NB4 (cell line): ENCODE measurements at regions not wholly inside any gene's neighbourhood (a gene's known extent, or its start where the extent isn't known, plus 50 kb on each side); places are given as distances from the start of the nearest gene placed in this dataset.

ENCODE experiments used
- DNase-seq: peaks from one replicate; pipeline ENCODE4 v3.0.0; 2010; ENCODE audit warnings: low read depth
- H3K4me3 ChIP-seq: one replicate; pipeline ENCODE4 v1.5.1; 2011; ENCODE audit warnings: mild to moderate bottlenecking, low read depth, low read length, moderate library complexity
- CTCF ChIP-seq: IDR thresholded peaks from one replicate; pipeline ENCODE4 v1.5.1; 2012; ENCODE audit warnings: low read depth, low read length
- MYC ChIP-seq: IDR thresholded peaks from 2 replicates; pipeline ENCODE4 v1.6.1; 2011; ENCODE audit warnings: low read depth, low read length
- POLR2A ChIP-seq: IDR thresholded peaks from 2 replicates; pipeline ENCODE4 v1.6.1; 2011; ENCODE audit warnings: mild to moderate bottlenecking; ENCODE audit not compliant: insufficient read length; ENCODE audit errors: extremely low read depth
- TF ChIP-seq, protein P1 (sequence below): IDR thresholded peaks from 2 replicates; pipeline ENCODE4 v1.6.1; 2011; ENCODE audit warnings: low read depth, low read length

- DNase-seq: no peak
- H3K4me3 ChIP-seq: no peak overlapping the region
- no peak for TF ChIP-seq POLR2A
- TF ChIP-seq, protein P1, sequence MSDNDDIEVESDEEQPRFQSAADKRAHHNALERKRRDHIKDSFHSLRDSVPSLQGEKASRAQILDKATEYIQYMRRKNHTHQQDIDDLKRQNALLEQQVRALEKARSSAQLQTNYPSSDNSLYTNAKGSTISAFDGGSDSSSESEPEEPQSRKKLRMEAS: no peak
- TF ChIP-seq CTCF: no peak
- TF ChIP-seq MYC: no peak
Measured at GRCh38 chr6:104031346-104031745, 828.4 kb downstream of the HACE1 start.

DNA sequence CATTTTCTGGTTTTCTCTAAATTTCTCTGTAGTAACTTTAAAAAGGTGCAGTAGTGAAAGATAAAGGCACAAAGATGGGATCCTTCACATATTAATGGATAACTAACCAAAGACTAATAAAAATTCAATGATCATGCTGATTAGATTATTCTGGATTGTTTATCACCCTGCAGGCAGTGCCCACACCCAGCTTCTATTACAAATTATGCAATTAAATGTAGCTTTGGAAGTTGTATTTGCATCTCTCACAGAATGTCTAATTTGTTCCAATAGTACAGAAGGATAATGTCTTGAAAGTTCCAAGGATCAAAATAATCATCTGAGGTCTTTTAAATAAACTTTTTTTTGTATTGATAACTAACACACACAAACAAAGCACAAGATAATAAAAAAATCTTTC is 837.6 kb downstream of the HACE1 start:
- no peak overlapping the region for H3K4me3 ChIP-seq

GRCh38 chr6:104019075-104019753 is 840.5 kb downstream of the HACE1 start:
- no peak overlapping the region for H3K4me3 ChIP-seq
- DNase-seq: no peak
- TF ChIP-seq, protein P1: no peak
- no peak for TF ChIP-seq CTCF
- no peak for TF ChIP-seq MYC
- no peak for TF ChIP-seq POLR2A

More for the DNA sequence above, 837.6 kb downstream of the HACE1 start:
- DNase-seq: no peak
- TF ChIP-seq POLR2A: no peak
- no peak for TF ChIP-seq MYC
- TF ChIP-seq, protein P1: no peak
- TF ChIP-seq CTCF: no peak

DNA sequence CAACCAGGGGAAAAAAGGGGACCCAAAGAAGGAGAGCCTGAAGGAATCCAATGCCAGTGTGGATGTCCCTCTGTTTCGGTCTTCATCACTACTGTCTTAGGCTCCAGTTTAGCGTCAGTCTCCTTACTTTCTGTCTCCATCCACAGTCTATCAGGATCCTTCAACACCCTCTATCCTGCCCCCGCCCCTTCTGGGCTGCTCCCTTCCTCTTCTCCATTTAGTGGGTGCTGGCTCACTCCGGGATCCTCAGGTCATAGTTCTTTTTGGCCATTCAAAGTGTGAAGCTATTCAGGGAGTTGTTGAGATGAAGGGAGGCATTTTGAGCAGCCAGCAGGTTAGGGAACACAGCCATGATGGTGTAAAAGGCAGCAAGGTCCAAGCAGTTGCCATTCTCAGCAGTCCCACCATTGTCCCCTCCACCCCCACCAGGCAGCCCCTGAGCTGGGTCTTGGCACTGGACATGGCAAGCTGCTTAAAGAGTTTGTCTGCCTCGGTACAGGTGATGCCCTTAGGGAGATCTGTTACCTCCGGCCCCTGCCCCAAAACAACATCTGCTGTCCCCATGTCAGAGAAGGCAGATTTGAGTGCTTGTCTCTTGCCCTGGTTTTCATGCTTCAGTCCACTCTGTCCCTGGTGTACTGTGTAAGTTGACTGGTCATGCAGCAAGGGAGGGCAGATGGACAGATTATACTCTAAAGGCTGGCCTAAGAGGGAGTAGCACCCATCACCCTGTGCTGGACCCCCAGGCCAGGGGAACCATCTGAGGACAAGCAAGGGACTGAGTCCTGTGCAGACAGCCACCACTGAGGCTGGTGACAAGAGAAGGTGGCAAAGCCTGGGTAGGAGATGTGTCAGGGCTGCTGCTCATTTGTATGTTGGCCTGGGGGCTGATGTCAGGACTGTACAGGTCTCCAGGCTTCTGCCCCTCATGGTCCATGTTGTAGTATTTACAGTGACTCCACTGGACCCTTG is 842.0 kb downstream of the HACE1 start:
- no peak overlapping the region for H3K4me3 ChIP-seq
- TF ChIP-seq, protein P1: no peak
- TF ChIP-seq CTCF: no peak
- TF ChIP-seq MYC: no peak
- no peak for TF ChIP-seq POLR2A
- no peak for DNase-seq

DNA sequence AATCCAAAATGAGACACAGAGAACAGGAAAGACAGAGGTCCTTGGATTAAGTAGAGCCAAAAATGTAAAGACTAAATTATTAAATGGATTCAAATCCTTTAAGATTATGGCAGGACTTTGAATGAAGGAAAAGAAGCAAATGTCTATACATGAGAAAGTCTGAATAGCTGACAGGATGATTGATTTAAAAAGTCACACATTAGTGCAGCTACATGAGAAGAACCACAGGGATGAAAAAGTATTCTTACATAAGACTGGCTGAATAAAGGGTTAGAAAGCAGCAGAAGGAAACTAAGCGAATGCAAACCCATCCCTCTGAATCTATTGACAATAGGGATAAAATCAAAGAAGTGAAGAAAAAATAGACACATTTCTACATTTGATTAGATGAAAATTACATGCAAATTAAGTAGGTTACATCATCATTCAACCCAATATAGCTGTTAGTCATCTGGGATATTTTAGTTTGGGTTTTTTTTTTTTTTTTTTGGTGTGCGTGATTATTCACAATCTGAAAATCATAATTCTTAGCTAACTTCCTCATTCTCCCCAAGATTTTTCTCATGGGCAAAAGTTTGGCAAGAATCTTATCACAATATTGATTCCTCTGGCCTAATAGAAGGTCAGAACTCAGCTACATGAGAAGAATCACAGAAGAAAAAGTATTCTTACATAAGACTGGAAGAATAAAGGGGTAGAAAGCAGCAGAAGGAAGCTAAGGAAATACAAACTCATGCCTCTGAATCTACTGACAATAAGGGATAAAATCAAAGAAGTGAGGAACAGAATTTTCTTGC is 845.4 kb downstream of the HACE1 start:
- DNase-seq: no peak
- no peak overlapping the region for H3K4me3 ChIP-seq
- TF ChIP-seq POLR2A: no peak
- TF ChIP-seq MYC: no peak
